ENCODE measurements at regions not wholly inside any gene's neighbourhood (a gene's known extent, or its start where the extent isn't known, plus 50 kb on each side); places are given as distances from the start of the nearest gene placed in this dataset.

- no peak for TF ChIP-seq CTCF (IDR thresholded peaks at IDR 0.05 in 8 of 11, conservative IDR thresholded peaks at IDR 0.05 in 3 of 11)
- TF ChIP-seq POLR2AphosphoS5 (IDR thresholded peaks at IDR 0.05) = no peak
- no peak for TF ChIP-seq POLR2A (IDR thresholded peaks at IDR 0.05)
These were observed 217.1 kb downstream of the HS3ST3A1 start for GRCh38 chr17:13384626-13385025.

All from spleen (tissue), 7 donors.